ENCODE measurements at regions not wholly inside any gene's neighbourhood (a gene's known extent, or its start where the extent isn't known, plus 50 kb on each side); places are given as distances from the start of the nearest gene placed in this dataset.

DNA sequence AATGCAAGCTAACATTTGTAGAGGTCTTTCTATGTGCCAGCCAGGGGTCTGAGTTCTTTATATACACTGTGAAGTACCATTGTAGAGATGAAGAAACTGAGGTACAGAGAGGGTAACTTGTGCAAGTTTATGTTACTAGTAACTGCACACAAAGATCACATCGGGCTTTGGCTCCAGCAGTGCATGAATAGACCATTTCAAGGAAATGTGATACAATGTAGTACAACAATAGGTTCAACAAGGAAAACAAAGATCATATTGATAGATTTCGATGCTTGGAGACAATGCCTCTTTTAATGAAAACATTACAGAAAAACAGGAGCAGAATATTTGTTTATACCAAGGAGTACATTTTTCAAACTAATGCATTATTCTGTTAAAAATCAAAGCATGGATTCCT lies 115.3 kb downstream of the POLR2M start:
- no peak for DNase-seq (ENCODE audit: low read depth in 4 of 4, low spot score in 1 of 4)

DNA sequence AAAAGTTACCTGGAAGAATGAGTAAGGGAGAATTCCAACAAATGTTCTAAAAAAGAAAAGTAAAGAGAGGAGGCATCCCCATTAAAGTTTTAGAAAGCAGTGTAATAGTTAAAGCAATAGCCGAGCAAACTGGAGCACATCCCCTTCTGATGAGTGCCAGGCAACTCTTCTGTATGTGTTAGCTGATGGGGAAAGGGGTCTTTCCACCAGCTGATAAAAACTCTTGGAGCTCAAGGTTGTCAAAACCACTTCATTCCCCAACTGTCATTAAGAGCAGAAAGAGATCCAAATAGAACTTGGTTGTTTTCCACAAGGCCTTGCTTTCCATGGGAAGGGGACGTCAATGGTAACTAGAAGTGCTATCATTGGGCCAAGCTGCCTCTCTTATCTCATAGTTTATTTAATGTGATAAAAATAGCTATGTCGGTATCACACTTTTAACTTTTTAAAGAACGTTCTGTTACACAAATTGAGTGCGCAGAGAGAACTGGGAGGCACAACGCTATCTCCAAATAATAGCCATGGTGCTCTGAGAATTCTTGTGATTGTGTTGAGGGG lies 116.9 kb downstream of the POLR2M start:
- no peak for DNase-seq (ENCODE audit: low read depth in 4 of 4, low spot score in 1 of 4)

DNA sequence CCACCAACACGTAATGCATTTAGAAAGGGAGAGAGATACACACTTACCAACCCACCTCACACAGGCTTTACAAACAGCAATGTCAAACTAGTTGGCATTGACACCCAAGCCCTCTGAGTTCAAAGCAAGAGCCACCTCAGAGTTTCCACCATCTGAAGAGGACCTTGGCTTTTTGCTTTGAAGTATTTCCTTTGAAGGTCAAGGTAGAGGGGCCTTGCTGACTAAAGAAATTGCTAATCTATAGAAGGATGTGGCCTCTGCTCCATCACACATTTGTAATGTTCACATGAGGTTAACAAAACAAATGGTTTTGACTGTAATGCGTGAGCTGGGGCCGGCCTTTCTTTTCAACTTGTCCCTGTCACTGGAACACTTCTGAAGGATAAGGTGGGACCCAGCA lies 117.7 kb downstream of the POLR2M start:
- DNase-seq (ENCODE audit: low read depth in 4 of 4, low spot score in 1 of 4), result no peak

DNA sequence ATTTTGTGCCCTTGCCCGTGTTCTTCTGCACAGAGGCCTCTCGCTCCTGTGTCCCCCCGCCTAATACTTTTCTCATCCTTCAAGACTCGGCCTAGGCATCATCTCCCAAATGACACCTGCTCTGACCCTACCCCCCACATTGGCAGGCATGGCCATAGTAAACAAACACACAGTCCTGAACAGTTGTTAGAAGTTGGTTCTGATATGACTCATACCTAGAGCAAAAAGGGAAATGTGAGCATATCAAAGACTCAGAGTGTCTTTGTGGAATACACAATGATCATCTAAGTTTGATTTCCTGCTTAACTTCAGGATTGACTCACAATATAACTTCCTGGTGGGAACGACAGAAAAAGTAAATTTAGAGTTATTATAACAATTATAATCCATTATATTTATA lies 120.5 kb downstream of the POLR2M start:
- no peak for DNase-seq (ENCODE audit: low read depth in 4 of 4, low spot score in 1 of 4)

DNA sequence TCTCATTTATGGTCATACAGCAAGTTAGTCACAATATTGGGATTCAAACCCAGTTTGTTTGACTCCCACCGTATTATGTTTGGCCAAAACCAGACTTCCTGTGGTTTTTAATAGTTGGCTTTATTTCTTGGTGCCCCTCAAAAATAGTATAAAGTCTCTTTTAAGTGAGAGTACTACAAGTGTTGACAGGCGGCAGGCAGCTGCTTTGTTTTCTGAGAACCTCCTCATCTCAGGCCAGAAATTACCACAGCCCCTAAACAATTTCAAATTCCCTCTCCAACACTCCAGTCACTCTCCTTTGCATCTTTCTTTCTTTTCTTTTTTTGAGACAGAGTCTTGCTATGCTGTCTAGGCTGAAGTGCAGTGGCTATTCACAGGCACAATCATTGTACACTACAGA lies 121.5 kb downstream of the POLR2M start:
- DNase-seq (ENCODE audit: low read depth in 4 of 4, low spot score in 1 of 4), result no peak

DNA sequence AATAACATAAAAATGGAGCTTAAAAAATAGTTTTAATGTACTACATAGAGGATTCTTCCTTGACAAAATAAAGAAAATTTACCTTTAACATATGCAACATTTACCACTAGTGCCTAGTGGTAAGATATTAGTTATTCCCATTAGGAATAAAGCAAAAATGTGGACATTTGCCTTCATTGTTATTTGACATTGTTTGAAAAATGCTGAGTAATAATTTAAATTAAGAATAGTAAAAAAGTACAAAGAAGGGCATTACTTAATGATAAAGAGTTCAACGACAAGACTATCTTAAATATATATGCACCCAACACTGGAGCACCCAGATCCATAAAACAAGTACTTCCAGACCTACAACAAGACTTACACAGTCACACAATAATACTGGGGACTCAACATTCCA lies 125.7 kb downstream of the POLR2M start:
- DNase-seq (ENCODE audit: low read depth in 4 of 4, low spot score in 1 of 4), result no peak

DNA sequence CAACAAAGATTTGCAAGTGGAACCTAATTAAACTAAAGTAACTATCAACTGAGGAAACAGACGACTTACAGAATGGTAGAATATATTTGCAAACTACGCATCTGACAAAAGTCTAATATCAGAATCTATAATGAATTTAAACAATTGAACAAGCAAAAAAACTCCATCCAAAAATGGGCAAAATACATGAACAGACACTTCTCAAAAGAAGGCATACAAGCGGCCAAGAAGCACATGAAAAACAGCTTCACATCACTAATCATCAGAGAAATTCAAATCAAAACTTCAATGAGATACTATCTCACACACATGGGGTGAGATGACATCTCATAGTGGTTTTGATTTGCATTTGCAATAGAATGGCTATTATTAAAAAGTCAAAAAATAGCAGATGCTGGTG lies 128.6 kb downstream of the POLR2M start:
- no peak for DNase-seq (ENCODE audit: low read depth in 4 of 4, low spot score in 1 of 4)

DNA sequence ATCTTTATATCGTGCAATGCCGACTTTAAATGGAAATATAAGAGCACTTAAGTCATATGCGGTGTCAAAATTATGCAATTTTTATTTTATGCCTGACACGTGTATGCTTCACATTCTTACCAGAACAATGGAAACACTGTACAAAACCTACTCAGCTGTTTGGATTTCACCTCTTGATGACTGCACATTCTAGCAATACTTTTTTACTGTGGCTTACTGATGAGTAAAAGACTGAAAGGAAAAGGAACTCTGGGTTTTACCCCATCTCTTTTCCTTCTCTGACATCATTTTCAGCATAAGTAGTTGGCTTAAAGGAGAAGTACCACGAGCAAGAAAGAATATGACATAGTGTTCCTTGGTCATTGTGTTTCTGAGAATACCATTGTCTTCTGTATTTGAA lies 142.8 kb downstream of the POLR2M start:
- DNase-seq (ENCODE audit: low read depth in 4 of 4, low spot score in 1 of 4), result no peak

DNA sequence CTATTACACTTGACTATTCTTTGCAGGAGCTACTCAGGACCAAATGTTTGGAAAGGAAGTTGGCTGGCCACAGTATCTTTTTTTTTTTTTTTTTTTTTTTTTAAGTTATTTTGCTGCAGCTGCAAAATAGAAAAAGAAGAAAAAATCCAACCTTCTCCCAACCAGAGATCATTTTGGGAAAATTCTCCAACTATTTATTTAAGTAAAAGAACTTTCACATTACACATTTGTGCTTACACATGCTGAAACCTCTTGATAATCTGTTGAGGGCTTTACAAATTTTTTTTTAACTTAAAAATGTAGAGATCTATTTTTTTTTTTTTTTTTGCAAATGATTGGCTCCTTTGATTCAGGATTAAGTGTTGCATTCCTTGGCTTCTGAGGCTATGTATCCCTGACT lies 148.0 kb downstream of the POLR2M start:
- DNase-seq (ENCODE audit: low read depth in 4 of 4, low spot score in 1 of 4), result no peak

DNA sequence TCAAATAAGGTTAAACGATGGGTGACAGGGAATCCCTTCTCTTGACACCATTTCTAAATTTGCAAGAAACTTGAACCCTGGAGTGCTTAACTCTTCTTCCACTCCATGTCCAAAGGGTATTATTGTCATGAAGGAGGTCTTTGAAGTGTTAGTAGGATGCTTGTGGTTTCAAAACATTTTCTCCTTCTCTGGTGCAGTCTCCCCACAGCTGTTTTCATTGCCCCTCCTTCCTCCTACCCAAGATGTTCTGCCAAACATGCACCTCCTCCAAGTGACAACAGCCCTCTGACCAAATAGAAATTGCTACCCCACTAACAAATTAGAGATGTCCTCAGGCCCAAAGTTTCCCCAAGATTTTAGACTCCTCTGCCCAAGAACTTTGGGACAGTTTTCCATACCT lies 151.4 kb downstream of the POLR2M start:
- DNase-seq (ENCODE audit: low read depth in 4 of 4, low spot score in 1 of 4), result no peak

DNA sequence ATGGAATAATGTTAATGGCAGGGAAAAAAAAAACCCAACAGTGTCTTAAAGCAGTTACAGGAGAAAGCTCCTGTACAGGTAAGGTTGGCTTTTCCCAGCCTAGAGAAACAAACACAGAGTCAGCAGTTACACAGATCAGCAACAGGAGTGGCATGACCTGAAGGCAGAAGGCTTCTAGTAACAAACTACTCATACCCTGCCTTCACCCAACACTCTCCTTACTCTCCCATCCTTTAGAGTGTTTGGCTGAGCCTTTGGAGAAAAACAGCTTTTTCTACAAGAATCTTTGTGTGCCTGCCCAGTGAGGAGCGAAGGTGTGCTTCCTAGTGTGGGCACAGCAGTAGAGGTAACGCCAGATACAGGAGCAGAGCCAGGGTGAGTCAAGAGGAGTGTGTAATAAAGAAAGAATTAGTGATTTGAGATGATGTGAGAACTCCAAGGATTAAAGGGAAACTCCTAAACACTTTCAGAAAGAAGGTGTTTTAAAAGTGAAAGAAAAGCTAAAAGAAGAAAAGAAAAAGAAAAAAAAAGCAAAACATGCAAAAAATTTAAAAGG lies 152.7 kb downstream of the POLR2M start:
- no peak for DNase-seq (ENCODE audit: low read depth in 4 of 4, low spot score in 1 of 4)

DNA sequence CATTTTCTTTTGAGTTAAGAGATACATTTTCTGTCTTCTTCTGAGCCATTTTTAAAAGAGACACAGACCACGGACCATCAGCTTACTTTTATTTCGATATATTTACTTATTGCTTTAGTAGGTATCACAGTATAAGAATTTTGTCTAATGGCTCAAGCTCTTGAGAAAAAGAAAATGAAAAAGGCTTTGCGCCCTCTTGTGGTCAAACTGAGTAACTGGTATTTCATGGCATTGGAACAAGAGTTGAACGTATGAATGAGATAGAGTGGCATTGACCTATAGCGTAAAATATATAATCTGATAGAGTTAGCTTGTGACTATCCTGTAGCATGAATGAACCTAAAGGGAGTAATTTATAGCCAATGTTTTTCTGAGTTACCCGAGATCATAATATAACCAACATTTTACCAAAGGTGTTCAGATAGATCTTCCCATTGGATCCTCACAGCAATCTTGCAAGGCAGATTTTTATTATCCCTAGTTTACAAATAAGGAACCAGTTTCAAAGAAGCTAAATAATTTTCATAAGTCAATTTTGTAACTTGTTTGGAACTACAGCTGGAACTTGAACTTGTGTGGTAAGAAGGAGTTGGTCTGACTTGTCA lies 154.6 kb downstream of the POLR2M start:
- DNase-seq (ENCODE audit: low read depth in 4 of 4, low spot score in 1 of 4), result peak in 2 of 4 experiments; percentile 7 to 26

DNA sequence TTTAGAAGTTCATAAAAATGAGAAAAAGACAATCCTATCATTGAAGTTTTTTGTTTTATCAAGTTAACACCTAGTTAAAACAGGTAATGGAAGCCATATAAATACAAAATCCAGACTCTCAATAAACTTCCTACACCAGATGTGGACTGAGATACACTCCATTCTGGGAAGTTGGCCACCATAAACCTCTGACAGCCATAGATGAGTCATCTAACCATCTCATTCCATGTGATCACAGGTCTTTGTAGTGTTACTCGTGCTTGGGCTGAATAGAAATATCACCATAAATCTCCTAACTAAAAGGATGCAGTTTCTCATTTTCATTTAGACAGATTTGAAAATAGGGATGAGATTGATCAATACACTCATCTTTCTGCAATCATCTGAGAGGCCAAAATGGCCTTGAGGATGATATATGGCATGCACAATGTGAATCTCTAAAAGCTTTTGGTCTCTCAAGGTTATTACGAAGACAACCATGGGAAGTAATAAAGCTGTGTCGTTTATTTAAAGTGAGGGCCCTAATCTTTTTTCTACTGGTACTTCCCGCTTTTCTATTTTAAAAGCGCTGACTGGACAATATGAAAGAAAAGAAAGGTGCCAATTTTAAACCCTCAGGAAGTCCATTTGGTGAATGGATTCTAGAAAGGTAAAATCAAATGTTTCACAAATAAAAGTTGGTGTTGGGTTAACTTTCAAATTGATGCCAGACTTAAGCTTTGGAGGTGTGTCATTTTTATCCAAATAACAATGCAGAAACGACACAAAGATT lies 155.5 kb downstream of the POLR2M start:
- no peak for DNase-seq (ENCODE audit: low read depth in 4 of 4, low spot score in 1 of 4)

DNA sequence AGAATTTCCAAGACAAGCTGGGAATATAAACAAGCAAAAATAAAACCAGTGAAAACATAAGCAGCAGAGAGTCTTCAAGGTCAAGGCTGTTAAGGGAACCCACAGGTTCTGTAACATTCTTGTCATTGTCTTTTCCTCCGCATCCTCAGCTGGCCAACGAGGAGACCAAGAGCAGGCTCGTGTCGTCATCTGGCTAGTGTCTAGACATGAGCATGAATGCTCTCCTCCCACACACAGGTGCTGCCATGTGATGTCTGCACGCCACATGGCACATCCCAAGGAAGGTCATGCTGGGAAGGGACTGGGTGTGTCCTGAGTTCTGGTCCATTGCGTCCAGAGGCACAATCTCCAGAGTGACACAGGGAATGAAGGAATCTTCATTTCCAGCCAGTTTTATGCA lies 156.2 kb downstream of the POLR2M start:
- no peak for DNase-seq (ENCODE audit: low read depth in 4 of 4, low spot score in 1 of 4)

DNA sequence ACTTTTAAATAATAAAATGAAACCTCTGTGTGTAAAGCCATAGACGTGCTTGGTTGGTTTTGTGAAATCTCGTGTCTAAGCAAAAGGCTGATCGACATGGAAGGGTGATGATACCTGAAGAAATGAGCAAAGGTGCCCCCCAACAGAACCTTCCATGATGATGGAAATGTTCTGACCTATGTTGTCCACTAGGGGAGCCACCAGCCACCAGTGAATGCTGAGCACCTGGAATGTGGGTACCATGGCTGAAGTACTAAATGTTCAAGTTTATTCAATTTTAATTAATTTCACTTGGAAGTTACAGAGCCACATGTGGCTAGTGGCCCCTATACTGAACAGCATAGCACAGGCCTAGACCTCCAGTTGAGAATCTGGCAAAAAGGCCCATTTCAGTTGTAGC lies 158.8 kb downstream of the POLR2M start:
- DNase-seq (ENCODE audit: low read depth in 4 of 4, low spot score in 1 of 4), result no peak

DNA sequence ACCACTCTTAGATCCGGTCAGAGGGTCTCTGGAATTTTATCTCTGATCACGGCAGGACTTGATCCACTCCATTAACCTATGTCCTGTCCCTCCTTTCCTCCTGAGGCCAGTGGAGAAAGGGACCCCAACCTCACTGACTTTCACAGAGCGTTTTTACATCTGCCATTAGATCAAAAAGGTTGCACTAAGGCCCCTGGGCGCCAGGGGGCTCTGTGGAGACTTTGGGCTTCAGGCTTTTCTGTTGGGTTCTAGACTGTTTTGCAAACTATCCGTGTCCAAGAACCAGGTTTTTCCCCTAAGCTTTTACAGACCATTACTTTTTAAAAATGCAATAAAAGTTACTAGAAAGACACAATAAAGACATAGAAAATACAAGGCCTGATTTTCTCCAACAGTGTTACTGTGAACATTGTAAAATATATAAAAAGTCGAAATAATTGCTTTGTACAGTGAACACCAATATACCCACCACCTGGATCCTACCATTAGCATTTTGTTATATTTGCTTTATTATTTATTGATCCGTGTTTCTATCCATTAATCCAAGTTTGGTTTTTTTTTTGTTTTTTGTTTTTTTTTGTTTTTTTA lies 159.7 kb downstream of the POLR2M start:
- DNase-seq (ENCODE audit: low read depth in 4 of 4, low spot score in 1 of 4), result peak; percentile 4 to 51 (median 22)

DNA sequence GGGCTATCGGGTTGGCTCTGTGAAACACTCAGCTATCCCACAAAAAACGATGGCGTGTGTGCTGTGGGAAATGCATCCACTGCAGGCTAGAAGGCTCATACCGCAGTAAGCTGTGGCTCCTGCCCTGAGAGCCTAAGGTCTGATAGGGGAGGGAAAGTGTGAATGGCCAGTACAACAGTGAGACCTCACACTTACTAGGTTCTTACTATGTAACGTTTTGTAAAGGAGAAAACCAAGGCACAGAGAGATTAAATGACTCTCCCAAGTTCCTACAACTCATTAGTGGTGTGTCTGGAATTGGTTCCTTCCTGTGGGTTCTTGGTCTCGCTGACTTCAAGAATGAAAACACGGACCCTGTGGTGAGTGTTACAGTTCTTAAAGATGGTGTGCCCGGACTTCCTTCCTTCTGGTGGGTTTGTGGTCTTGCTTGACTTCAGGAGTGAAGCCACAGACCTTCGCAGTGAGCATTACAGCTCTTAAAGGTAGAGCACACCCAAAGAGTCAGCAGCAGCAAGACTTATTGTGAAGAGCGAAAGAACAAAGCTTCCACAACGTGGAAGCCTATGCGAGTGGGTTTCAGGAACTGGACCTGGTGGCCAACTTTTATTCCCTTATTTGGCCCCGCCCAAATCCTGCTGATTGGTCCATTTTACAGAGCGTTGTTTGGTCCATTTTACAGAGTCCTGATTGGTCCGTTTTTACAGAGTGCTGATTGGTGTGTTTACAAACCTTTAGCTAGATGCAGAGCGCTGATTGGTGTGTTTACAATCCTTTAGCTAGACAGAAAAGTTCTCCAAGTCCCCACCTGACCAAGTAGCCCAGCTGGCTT lies 161.7 kb downstream of the POLR2M start:
- DNase-seq (ENCODE audit: low read depth in 4 of 4, low spot score in 1 of 4), result no peak

DNA sequence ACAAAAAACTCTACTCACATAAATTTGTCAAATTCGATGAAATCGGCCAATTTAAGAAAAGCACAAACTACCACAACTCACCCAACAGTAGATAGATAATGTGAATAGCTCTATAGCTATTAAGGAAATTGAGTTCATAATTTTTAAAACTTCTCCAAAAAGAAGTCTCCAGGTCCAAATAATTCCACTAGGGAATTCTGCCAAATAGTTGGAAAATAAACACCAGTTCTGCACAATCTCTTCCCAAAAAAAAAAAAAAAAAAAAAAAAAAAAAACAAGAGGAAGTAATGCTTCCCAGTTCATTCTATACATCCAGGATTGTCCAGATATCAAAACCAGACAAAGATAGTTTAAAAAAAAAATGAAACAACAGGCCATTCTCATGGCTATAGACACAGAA lies 164.2 kb downstream of the POLR2M start:
- DNase-seq (ENCODE audit: low read depth in 4 of 4, low spot score in 1 of 4), result no peak

DNA sequence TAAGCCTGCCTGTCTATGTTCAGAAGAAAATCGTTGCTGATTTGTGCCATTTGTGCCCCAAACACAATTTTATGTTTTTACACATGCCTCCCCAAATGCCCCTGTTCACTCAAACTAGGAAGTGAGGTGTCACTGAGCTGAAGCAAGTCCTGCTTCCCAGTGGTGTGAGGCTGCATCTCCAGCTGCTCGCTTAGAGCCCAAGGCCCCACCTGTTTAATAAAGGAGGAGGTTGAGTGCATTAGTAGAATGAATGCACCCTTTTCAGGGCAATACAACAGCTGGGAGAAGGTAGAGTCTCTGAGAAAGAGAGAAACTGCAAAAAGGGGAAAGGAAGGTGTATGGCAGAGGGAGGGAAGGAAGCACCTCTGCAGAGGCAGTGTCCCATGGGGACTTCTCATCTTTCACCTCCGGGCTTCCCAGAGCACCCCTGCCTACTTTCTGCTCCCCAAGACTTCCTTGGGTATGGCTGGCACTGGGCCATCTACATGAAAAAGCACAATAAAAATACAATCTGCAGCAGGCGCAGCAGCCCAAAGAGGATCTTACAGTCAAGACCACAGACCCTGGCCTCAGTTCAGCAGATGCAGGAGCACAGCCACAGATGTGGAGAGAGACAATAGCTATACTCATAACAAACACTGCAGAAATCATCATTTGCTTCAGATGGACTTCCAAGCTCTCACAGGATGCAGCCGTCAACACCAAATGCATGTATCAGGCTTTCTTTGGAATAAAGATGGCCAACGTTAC lies 165.9 kb downstream of the POLR2M start:
- no peak for DNase-seq (ENCODE audit: low read depth in 4 of 4, low spot score in 1 of 4)

DNA sequence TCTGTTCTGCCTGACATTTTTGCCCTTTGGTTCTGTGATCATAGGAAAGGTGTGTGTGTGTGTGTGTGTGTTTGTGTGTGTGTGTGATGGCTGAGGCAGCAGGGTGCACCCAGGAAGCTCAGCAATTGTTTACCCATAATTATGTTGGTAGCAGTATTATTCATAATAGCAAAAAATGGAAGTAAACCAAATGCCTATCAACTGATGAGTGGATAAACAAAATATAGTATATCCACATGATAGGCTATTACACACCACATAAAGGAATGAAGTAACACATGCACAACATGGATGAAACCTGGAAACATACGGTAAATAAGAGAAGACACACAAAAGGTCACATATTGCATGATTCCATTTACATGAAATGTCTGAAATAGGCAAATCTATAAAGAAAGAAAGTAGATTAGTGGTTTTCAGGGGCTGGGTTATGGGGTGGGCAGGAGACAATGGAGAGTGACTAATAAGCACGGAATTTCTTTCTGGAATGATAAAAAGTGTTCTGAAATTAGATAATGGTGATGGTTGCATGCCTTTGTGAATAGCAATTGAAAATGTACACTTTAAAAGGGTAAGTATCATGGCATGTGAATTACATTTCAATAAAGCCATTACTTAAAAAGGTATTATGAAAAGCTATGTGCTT lies 167.2 kb downstream of the POLR2M start:
- DNase-seq (ENCODE audit: low read depth in 4 of 4, low spot score in 1 of 4), result no peak
